ENCODE measurements at regions not wholly inside any gene's neighbourhood (a gene's known extent, or its start where the extent isn't known, plus 50 kb on each side); places are given as distances from the start of the nearest gene placed in this dataset.

DNA sequence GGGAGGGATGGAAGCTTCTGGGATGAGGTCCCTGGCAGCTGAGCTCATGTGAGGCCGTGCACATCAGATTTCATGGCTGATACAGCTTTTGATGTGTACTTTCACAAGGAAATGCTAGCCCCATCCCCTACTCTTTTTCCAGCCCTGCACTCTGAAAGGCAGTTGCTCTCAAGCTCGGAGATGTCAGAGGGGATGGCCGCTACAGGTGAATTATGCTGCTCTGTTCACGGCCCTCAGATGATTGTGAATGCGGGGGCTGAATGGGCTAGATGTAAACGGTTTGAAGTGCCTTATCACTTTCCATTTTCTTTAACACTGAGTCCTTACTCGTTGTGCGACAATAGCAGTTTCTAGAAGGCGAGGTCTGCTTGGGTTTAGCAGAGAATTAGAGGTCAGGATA lies 88.0 kb upstream of the RASGRF1 start:
- no peaks in the 10 kb centered on the region for H3K9me3 ChIP-seq
- no peak overlapping the region for H3K27ac ChIP-seq
- H3K36me3 ChIP-seq, result no peaks in the 10 kb centered on the region
- no peaks in the 10 kb centered on the region for H3K4me1 ChIP-seq (ENCODE audit: control insufficient read depth in 1 of 2, insufficient read depth in 1 of 2, low read depth in 1 of 2, low read length in 1 of 2)
- H3K4me3 ChIP-seq (ENCODE audit: low read depth in 1 of 2, low read length in 1 of 2), result no peak overlapping the region
- H3K27me3 ChIP-seq, result peaks cover 6% of the 10 kb centered on the region
- TF ChIP-seq, protein P1, sequence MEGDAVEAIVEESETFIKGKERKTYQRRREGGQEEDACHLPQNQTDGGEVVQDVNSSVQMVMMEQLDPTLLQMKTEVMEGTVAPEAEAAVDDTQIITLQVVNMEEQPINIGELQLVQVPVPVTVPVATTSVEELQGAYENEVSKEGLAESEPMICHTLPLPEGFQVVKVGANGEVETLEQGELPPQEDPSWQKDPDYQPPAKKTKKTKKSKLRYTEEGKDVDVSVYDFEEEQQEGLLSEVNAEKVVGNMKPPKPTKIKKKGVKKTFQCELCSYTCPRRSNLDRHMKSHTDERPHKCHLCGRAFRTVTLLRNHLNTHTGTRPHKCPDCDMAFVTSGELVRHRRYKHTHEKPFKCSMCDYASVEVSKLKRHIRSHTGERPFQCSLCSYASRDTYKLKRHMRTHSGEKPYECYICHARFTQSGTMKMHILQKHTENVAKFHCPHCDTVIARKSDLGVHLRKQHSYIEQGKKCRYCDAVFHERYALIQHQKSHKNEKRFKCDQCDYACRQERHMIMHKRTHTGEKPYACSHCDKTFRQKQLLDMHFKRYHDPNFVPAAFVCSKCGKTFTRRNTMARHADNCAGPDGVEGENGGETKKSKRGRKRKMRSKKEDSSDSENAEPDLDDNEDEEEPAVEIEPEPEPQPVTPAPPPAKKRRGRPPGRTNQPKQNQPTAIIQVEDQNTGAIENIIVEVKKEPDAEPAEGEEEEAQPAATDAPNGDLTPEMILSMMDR (IDR thresholded peaks at IDR 0.05), result no peak

DNA sequence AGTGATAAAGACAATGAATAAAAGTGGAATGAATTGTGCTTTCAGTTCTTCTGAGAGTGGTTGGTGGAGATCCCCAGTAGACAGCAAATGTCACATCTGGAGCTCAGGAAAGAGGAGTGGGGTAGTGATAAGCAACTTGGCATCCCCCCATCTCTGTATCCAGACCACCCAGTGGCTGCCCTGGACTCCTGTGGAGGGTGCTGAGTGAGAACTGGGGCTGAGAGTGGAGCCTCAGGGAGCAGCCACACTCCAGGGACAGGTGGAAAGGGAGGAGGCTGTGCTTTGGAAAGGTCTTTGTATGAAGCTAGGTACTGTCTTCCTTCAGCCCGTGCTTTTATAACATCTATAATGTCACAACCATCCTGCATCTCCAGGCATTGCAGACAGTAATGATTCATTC lies 85.6 kb upstream of the RASGRF1 start:
- Histone ChIP-seq H3K4me1 (ENCODE audit: control insufficient read depth in 1 of 2, insufficient read depth in 1 of 2, low read depth in 1 of 2, low read length in 1 of 2) (no peaks in the 10 kb centered on the region), H3K27ac (no peak overlapping the region), H3K9me3 (no peaks in the 10 kb centered on the region), H3K27me3 (peaks cover 22% of the 10 kb centered on the region), H3K36me3 (no peaks in the 10 kb centered on the region), H3K4me3 (ENCODE audit: low read depth in 1 of 2, low read length in 1 of 2) (no peak overlapping the region)
- TF ChIP-seq, protein P1 (IDR thresholded peaks at IDR 0.05), result no peak

DNA sequence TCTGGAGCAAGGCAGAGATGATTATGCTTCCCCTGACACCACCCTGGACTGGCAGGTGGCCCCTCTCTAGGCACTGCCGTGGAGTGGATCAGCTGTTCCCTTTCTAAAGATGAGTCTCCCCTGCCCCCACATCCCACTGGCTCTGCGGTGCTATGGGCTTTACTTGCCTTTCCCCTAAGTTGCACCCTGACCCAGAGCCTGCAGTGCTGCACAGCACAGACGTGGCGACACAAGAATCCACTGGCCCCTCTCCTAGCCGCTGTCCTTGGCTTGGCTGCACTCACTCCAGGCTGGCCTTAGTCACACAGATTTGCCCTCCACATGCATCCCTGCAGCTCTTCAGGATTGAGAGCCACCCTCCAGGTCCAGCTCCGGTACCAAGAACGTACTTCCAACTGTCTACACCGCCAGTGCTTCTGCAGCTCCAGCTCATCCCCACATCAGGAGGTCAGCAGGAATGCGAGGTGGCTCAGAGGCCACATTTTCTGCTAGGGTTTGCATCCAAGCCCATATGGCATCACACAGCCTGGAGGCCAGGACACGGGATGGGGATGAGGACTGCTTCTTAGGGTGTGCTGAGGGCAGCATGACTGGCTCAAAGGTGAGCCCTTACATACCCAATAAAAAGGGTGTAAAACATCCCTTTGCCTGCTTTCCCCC lies 82.4 kb upstream of the RASGRF1 start:
- no peak overlapping the region for H3K27ac ChIP-seq
- no peaks in the 10 kb centered on the region for H3K4me1 ChIP-seq (ENCODE audit: control insufficient read depth in 1 of 2, insufficient read depth in 1 of 2, low read depth in 1 of 2, low read length in 1 of 2)
- TF ChIP-seq, protein P1 (IDR thresholded peaks at IDR 0.05), result no peak
- H3K9me3 ChIP-seq, result no peaks in the 10 kb centered on the region
- H3K36me3 ChIP-seq, result no peaks in the 10 kb centered on the region
- H3K4me3 ChIP-seq (ENCODE audit: low read depth in 1 of 2, low read length in 1 of 2), result no peak overlapping the region
- peaks cover 50% of the 10 kb centered on the region for H3K27me3 ChIP-seq

DNA sequence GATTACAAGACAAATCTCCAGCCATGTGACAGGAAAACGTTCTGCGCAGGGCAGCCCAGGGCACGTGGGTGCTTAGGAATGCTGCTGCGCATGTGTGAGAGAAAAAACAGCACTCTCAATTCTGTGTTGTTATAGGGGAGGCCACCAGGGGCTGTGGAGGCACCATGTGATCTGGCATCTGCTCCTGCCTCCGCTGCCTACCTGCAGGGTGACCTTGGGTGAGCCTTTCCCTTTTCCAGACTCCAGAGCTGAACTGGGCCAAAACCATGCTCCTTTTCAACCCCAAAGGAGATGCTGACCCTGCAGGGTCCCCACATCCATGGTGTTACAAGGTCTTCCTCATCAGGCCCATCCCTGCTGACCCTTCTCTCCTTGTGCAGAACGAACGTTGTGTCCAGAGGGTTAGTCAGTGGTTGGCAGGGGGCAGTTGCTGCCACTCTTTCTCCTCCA lies 81.5 kb upstream of the RASGRF1 start:
- H3K4me1 ChIP-seq (ENCODE audit: control insufficient read depth in 1 of 2, insufficient read depth in 1 of 2, low read depth in 1 of 2, low read length in 1 of 2), result no peaks in the 10 kb centered on the region
- TF ChIP-seq, protein P1 (IDR thresholded peaks at IDR 0.05), result no peak
- peaks cover 51% of the 10 kb centered on the region for H3K27me3 ChIP-seq
- no peak overlapping the region for H3K27ac ChIP-seq
- no peaks in the 10 kb centered on the region for H3K36me3 ChIP-seq
- H3K4me3 ChIP-seq (ENCODE audit: low read depth in 1 of 2, low read length in 1 of 2), result no peak overlapping the region
- H3K9me3 ChIP-seq, result no peaks in the 10 kb centered on the region

DNA sequence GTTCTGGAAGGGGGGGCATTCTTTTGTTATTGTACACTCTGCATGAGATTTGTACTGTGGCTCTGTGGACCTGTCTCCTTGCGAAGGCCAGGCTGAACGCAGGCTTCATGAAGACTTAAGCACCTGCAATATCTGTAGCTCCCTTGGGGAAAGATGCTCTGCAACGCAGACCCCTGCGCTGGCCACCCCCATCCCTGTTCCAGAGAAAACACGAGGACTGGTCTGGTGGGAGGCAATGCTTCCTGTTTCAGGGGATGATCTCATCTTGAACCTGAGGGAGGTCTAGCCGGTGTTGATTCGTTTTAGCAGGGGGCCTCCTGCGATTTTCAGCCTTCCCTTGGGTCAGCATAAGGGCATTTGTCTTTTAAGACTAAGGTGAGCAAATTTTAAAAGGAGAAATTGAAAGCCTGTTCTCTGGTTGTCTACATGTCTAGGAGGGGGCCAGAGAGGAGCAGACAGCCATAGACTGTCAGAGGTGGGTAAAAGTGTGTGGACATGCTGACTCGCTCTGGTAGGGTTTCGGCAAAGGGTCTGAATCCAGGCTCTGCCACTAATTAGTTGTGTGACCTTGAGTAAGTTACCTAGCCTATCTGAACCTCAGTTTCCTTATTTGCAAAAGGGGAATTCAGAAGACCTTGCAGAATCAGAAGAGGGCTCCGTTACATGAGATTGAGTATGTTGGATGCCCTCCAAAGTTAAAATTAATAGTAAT lies 80.9 kb upstream of the RASGRF1 start:
- no peak overlapping the region for H3K4me3 ChIP-seq (ENCODE audit: low read depth in 1 of 2, low read length in 1 of 2)
- H3K27me3 ChIP-seq, result peaks cover 51% of the 10 kb centered on the region
- no peaks in the 10 kb centered on the region for H3K4me1 ChIP-seq (ENCODE audit: control insufficient read depth in 1 of 2, insufficient read depth in 1 of 2, low read depth in 1 of 2, low read length in 1 of 2)
- H3K27ac ChIP-seq, result no peak overlapping the region
- TF ChIP-seq, protein P1 (IDR thresholded peaks at IDR 0.05), result no peak
- H3K9me3 ChIP-seq, result no peaks in the 10 kb centered on the region
- no peaks in the 10 kb centered on the region for H3K36me3 ChIP-seq
